ENCODE measurements at regions not wholly inside any gene's neighbourhood (a gene's known extent, or its start where the extent isn't known, plus 50 kb on each side); places are given as distances from the start of the nearest gene placed in this dataset.

GRCh38 chr10:128871671-128872231 is 595.3 kb upstream of the MGMT start:
- TF ChIP-seq POLR2A (IDR thresholded peaks at IDR 0.05; ENCODE audit: low read length) = no peak
- no peak for TF ChIP-seq GATA1 (IDR thresholded peaks at IDR 0.05; ENCODE audit: low read depth, low read length)

All from erythroblast (primary cell).